Uterus (tissue), 2 donors: ENCODE measurements at regions not wholly inside any gene's neighbourhood (a gene's known extent, or its start where the extent isn't known, plus 50 kb on each side); places are given as distances from the start of the nearest gene placed in this dataset.

Experiments
- CTCF ChIP-seq, 4 experiments: fragments of 200-600 bp in 2 of 4; fragments of 450-650 bp in 2 of 4; sonication (generic) in 2 of 4; IDR thresholded peaks; one replicate each; pipeline ENCODE4 v1.5.1; 2016 to 2019; ENCODE audit warnings: antibody characterized with exemption in 4 of 4, mild to moderate bottlenecking in 2 of 4, moderate library complexity in 1 of 4
- POLR2A ChIP-seq, 2 donors: fragments of 450-650 bp; IDR thresholded peaks; one replicate each; pipeline ENCODE4 v1.6.1; 2016; ENCODE audit warnings: antibody characterized with exemption in 2 of 2, mild to moderate bottlenecking in 1 of 2, moderate library complexity in 1 of 2

GRCh38 chr10:4683838-4684237 lies 142.2 kb upstream of the AKR1E2 start:
- TF ChIP-seq POLR2A (IDR thresholded peaks at IDR 0.05) (no peak), CTCF (IDR thresholded peaks at IDR 0.05) (no peak)
